ENCODE measurements at regions not wholly inside any gene's neighbourhood (a gene's known extent, or its start where the extent isn't known, plus 50 kb on each side); places are given as distances from the start of the nearest gene placed in this dataset.

- no peak for TF ChIP-seq CTCF (IDR thresholded peaks at IDR 0.05; ENCODE audit: control extremely low read depth, extremely low read depth, low read depth, missing control alignments)
- DNase-seq (ENCODE audit: extremely low spot score), result no peak
- POLR2A ChIA-PET, result no interaction called here
- CTCF ChIA-PET, result interaction anchor here (1.2 to 1.4 kb wide), 2 partner anchors 25 to 101 kb away, joined by 3 to 5 read pairs; no protein-coding TSS in a partner anchor
These were observed 55.9 kb upstream of the NFE2L3 start for GRCh38 chr7:26096136-26096535.

GRCh38 chr7:26097837-26098668 is 53.9 kb upstream of the NFE2L3 start:
- ChIA-PET CTCF (interaction anchor here (1.3 kb wide), 1 partner anchor 268 kb away, joined by 3 read pairs; no protein-coding TSS in a partner anchor), POLR2A (no interaction called here)
- no peak for TF ChIP-seq CTCF (IDR thresholded peaks at IDR 0.05; ENCODE audit: control extremely low read depth, extremely low read depth, low read depth, missing control alignments)
- no peak for DNase-seq (ENCODE audit: extremely low spot score)

DNA sequence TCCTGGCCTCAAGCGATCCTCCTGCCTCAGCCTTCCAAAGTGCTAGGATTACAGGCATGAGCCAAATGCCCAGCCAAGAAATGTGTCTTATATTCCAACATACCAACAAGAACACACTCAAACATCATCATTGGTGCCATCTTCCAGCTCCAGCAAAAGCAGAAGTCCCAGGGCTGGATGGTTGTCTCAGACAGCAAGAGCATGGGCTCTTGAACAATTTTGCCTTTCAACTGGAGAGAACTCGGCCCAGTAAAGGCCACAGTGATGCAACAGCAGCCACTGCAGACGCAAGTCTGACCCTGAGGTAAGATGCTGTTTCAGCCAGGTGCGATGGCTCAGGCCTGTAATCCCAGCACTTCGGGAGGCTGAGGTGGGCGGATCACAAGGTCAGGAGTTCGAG is 52.8 kb upstream of the NFE2L3 start:
- CTCF ChIA-PET, result interaction anchor here (1.3 kb wide), 2 partner anchors 8 to 266 kb away, joined by 3 read pairs; no protein-coding TSS in a partner anchor
- no peak for DNase-seq (ENCODE audit: extremely low spot score)
- POLR2A ChIA-PET, result no interaction called here
- no peak for TF ChIP-seq CTCF (IDR thresholded peaks at IDR 0.05; ENCODE audit: control extremely low read depth, extremely low read depth, low read depth, missing control alignments)

DNA sequence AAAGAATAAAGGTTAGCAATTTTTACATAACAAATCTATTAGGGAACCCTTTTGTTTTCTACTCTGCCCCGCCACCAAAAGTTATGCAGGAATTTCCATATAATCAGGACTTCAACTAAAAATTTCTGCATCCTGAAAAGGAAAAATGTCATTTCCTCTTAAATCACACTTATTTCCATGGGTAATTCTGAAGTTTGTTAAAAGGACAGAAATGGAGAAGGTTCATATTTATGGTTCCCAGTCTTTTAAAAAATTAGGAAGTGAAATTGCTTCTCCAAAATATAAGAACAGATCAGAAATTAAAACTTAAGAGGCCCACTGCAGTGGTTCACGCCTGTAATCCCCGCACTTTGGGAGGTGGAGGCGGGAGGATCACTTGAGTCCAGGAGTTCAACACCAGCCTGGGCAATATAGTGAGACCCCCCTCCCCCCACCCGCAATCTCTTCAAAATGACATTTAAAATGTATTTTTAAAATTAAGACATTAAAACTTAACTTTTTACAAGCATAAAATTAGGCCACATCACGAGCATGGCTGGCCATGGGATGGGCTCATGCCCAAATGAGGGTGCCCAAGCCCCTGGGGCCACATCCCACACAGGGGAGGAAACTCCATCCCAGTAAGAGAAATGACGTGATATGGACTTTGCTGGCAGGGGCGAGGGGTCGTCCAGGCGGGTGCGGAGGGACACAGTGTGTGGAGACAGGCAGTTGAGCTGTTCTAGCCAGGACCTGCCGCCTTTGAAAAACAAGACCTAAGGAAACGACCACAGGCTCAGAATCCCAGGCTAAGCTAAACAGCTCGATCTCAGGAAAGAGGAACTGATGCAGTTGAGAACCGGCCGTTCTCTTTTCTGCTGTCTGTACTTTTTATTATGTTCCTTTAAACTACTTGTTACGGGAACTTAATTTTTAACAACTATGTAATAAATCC is 51.3 kb upstream of the NFE2L3 start:
- ChIA-PET CTCF (interaction anchor here (0.9 to 1.2 kb wide), 4 partner anchors 8 to 269 kb away, joined by 3 to 10 read pairs (median 4); no protein-coding TSS in a partner anchor), POLR2A (interaction anchor here (0.6 to 1.0 kb wide), 2 partner anchors 54 to 98 kb away, joined by 3 read pairs; no protein-coding TSS in a partner anchor)
- no peak for TF ChIP-seq CTCF (IDR thresholded peaks at IDR 0.05; ENCODE audit: control extremely low read depth, extremely low read depth, low read depth, missing control alignments)
- peak; percentile 35 for DNase-seq (ENCODE audit: extremely low spot score)

DNA sequence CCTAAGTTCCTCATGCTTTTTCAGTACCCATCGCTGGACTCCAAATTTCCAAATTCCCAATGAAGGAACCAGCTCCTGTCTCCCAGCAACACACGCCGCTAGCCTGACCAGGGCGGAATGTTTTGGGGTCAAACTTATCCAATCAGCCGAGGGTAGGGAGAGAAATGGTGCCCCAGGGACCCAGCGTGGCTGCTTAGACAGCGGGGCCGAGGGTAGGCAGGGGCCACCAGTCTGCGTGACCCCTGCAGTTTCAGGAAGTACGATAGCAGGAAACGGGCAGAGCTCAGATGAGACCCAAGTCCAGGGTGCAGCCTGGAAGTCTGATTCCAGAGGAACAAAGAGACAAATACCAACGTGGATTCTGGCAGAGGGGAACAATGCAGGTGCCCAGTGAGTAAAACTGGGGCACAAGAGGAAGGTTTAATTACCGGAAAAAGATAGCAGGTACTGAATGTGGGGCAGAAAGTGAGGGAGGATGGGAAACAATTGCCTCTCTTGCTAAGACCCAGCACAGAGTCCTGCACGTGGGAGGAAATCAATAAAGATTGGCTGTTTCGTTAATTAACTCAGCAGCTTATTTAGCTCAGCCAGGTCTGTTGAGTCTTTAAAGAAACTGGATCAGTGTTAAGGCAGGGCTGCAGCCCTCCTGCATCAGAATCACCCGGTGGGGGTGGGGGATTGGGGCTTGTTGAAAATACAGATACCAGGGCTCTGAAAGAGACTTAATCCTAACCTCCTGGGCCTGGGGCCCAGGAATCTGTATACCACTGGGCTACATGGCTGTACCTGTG is 50.4 kb upstream of the NFE2L3 start:
- ChIA-PET POLR2A (interaction anchor here (0.6 to 1.0 kb wide), 2 partner anchors 53 to 97 kb away, joined by 3 read pairs; no protein-coding TSS in a partner anchor), CTCF (interaction anchor here (0.9 to 1.2 kb wide), 4 partner anchors 9 to 268 kb away, joined by 3 to 10 read pairs (median 4); no protein-coding TSS in a partner anchor)
- TF ChIP-seq CTCF (IDR thresholded peaks at IDR 0.05; ENCODE audit: control extremely low read depth, extremely low read depth, low read depth, missing control alignments), result no peak
- peak; percentile 44 for DNase-seq (ENCODE audit: extremely low spot score)

All from GM10248 (cell line).